ENCODE measurements at regions not wholly inside any gene's neighbourhood (a gene's known extent, or its start where the extent isn't known, plus 50 kb on each side); places are given as distances from the start of the nearest gene placed in this dataset.

GRCh38 chr6:71507183-71507582 lies 218.6 kb downstream of the OGFRL1 start:
- H4K20me1 ChIP-seq (ENCODE audit: insufficient read depth, low read length): no peaks in the 10 kb centered on the region
- no peaks in the 10 kb centered on the region for H3K36me3 ChIP-seq (ENCODE audit: insufficient read depth, low read length)
- no peak for DNase-seq (ENCODE audit: insufficient read length, low spot score, missing footprints)
- no peak overlapping the region for H3K4me3 ChIP-seq (ENCODE audit: insufficient read depth, low read length)
- H3K4me2 ChIP-seq (ENCODE audit: insufficient read depth, low read length): no peak overlapping the region
- no peaks in the 10 kb centered on the region for H3K79me2 ChIP-seq (ENCODE audit: insufficient read depth, low read length)
- peak overlapping the region; percentile 54 for H2AFZ ChIP-seq (ENCODE audit: low read length)
- no peak overlapping the region for H3K27ac ChIP-seq (ENCODE audit: low read depth, low read length)
- no peak for TF ChIP-seq CTCF (IDR thresholded peaks at IDR 0.05; ENCODE audit: extremely low read depth, low read depth, low read length)
- peaks cover 7% of the 10 kb centered on the region for H3K4me1 ChIP-seq (ENCODE audit: insufficient read depth, low read length)
- H3K27me3 ChIP-seq (ENCODE audit: insufficient read depth, low read length): no peaks in the 10 kb centered on the region
- no peaks in the 10 kb centered on the region for H3K9me3 ChIP-seq (ENCODE audit: low read depth, low read length)

GRCh38 chr6:71509191-71510005 lies 220.8 kb downstream of the OGFRL1 start:
- Histone ChIP-seq H3K27ac (ENCODE audit: low read depth, low read length) (no peak overlapping the region), H3K27me3 (ENCODE audit: insufficient read depth, low read length) (no peaks in the 10 kb centered on the region), H3K9me3 (ENCODE audit: low read depth, low read length) (no peaks in the 10 kb centered on the region), H3K79me2 (ENCODE audit: insufficient read depth, low read length) (no peaks in the 10 kb centered on the region), H2AFZ (ENCODE audit: low read length) (peak overlapping the region; percentile 8), H3K4me2 (ENCODE audit: insufficient read depth, low read length) (no peak overlapping the region), H3K4me3 (ENCODE audit: insufficient read depth, low read length) (no peak overlapping the region), H3K36me3 (ENCODE audit: insufficient read depth, low read length) (no peaks in the 10 kb centered on the region), H3K4me1 (ENCODE audit: insufficient read depth, low read length) (peaks cover 7% of the 10 kb centered on the region), H4K20me1 (ENCODE audit: insufficient read depth, low read length) (no peaks in the 10 kb centered on the region)
- DNase-seq (ENCODE audit: insufficient read length, low spot score, missing footprints): no peak
- TF ChIP-seq CTCF (IDR thresholded peaks at IDR 0.05; ENCODE audit: extremely low read depth, low read depth, low read length): no peak

- Histone ChIP-seq H2AFZ (ENCODE audit: low read length) (peak overlapping the region; percentile 82), H3K4me3 (ENCODE audit: insufficient read depth, low read length) (no peak overlapping the region), H3K79me2 (ENCODE audit: insufficient read depth, low read length) (no peaks in the 10 kb centered on the region), H3K9me3 (ENCODE audit: low read depth, low read length) (no peaks in the 10 kb centered on the region), H4K20me1 (ENCODE audit: insufficient read depth, low read length) (no peaks in the 10 kb centered on the region), H3K36me3 (ENCODE audit: insufficient read depth, low read length) (no peaks in the 10 kb centered on the region), H3K4me1 (ENCODE audit: insufficient read depth, low read length) (peaks cover 7% of the 10 kb centered on the region), H3K27ac (ENCODE audit: low read depth, low read length) (no peak overlapping the region), H3K4me2 (ENCODE audit: insufficient read depth, low read length) (peak overlapping the region; percentile 26), H3K27me3 (ENCODE audit: insufficient read depth, low read length) (no peaks in the 10 kb centered on the region)
- TF ChIP-seq CTCF (IDR thresholded peaks at IDR 0.05; ENCODE audit: extremely low read depth, low read depth, low read length): peak; percentile 79
- DNase-seq (ENCODE audit: insufficient read length, low spot score, missing footprints): peak; percentile 73
Observed at GRCh38 chr6:71510057-71510713, 221.6 kb downstream of the OGFRL1 start.

- no peak overlapping the region for H3K4me3 ChIP-seq (ENCODE audit: insufficient read depth, low read length)
- H3K36me3 ChIP-seq (ENCODE audit: insufficient read depth, low read length): no peaks in the 10 kb centered on the region
- no peaks in the 10 kb centered on the region for H3K27me3 ChIP-seq (ENCODE audit: insufficient read depth, low read length)
- no peak for DNase-seq (ENCODE audit: insufficient read length, low spot score, missing footprints)
- no peak overlapping the region for H3K27ac ChIP-seq (ENCODE audit: low read depth, low read length)
- no peaks in the 10 kb centered on the region for H3K79me2 ChIP-seq (ENCODE audit: insufficient read depth, low read length)
- TF ChIP-seq CTCF (IDR thresholded peaks at IDR 0.05; ENCODE audit: extremely low read depth, low read depth, low read length): no peak
- H3K4me1 ChIP-seq (ENCODE audit: insufficient read depth, low read length): peaks cover 7% of the 10 kb centered on the region
- peak overlapping the region; percentile 82 for H2AFZ ChIP-seq (ENCODE audit: low read length)
- no peak overlapping the region for H3K4me2 ChIP-seq (ENCODE audit: insufficient read depth, low read length)
- no peaks in the 10 kb centered on the region for H3K9me3 ChIP-seq (ENCODE audit: low read depth, low read length)
- no peaks in the 10 kb centered on the region for H4K20me1 ChIP-seq (ENCODE audit: insufficient read depth, low read length)
Observed at GRCh38 chr6:71510856-71511255, 222.2 kb downstream of the OGFRL1 start.
